Transverse colon (tissue), 4 donors: ENCODE measurements at regions not wholly inside any gene's neighbourhood (a gene's known extent, or its start where the extent isn't known, plus 50 kb on each side); places are given as distances from the start of the nearest gene placed in this dataset.

Experiments used
- DNase-seq: peaks from one replicate; pipeline ENCODE4 v3.0.0-alpha.2; 2019
- H3K27ac ChIP-seq, 4 donors: fragments of 200-600 bp; sonication (generic); 2 replicates each; pipeline ENCODE4 v1.5.1; 2016 to 2018; ENCODE audit warnings: inconsistent platforms in 4 of 4
- H3K27me3 ChIP-seq: fragments of 200-600 bp; sonication (generic); 2 replicates; pipeline ENCODE4 v1.5.1; 2017; ENCODE audit warnings: inconsistent platforms
- H3K36me3 ChIP-seq, 4 donors: fragments of 200-600 bp; sonication (generic); 2 replicates each; pipeline ENCODE4 v1.5.1; 2017 to 2019; ENCODE audit warnings: inconsistent platforms in 4 of 4
- H3K4me1 ChIP-seq, 4 donors: fragments of 200-600 bp; sonication (generic); 2 replicates each; pipeline ENCODE4 v1.5.1; 2017 to 2020; ENCODE audit warnings: inconsistent platforms in 4 of 4
- H3K4me3 ChIP-seq, 4 donors: fragments of 200-600 bp; sonication (generic); 1 replicate in 1 of 4; 2 replicates in 3 of 4; pipeline versions ENCODE4 v1.5.1 to v1.6.1; 2017 to 2019; ENCODE audit warnings: inconsistent platforms in 4 of 4
- H3K9me3 ChIP-seq, 2 donors: fragments of 200-600 bp; sonication (generic); 2 replicates each; pipeline ENCODE4 v1.5.1; 2017 to 2019; ENCODE audit warnings: inconsistent platforms in 2 of 2
- EP300 ChIP-seq: sonication (generic); formaldehyde crosslinking; IDR thresholded peaks from one replicate; pipeline ENCODE4 v1.6.1; 2017; ENCODE audit warnings: antibody characterized with exemption, low read depth
- POLR2A ChIP-seq: fragments of 450-650 bp; IDR thresholded peaks from one replicate; pipeline ENCODE4 v1.6.1; 2016; ENCODE audit warnings: antibody characterized with exemption, mild to moderate bottlenecking, moderate library complexity
- POLR2AphosphoS5 ChIP-seq, 3 donors: sonication (generic); formaldehyde crosslinking; IDR thresholded peaks; one replicate each; pipeline ENCODE4 v1.6.1; 2016; ENCODE audit warnings: antibody characterized with exemption in 3 of 3
- WGBS, 2 donors: methylation state at CpG; one replicate each; pipeline ENCODE4 v1.1.5; 2018; ENCODE audit warnings: low coverage in 1 of 2; 5-methylcytosine and 5-hydroxymethylcytosine counted together
- in situ Hi-C, 4 donors: fragments of 200-750 bp; cut with MboI; loops; one replicate each; pipeline versions ENCODE4 v1.15.0 to v1.15.1; 2017; ENCODE audit warnings: low sequenced_read_pairs in 3 of 4, low pct_ligation_motif_present in 1 of 4, low pct_unique_long_range_greater_than_20kb in 1 of 4
- intact Hi-C: fragments of 100-400 bp; cut with DNase I; formaldehyde crosslinking; loops from one replicate; pipeline ENCODE4 v1.15.1; 2023; ENCODE audit warnings: low total_unique reads
- TF ChIP-seq, protein P1 (sequence below), 5 experiments: fragments of 200-600 bp in 3 of 5; fragments of 450-650 bp in 2 of 5; sonication (generic) in 3 of 5; IDR thresholded peaks; 1 replicate in 2 of 5; 2 replicates in 3 of 5; pipeline ENCODE4 v1.5.1; 2016 to 2017; ENCODE audit warnings: antibody characterized with exemption in 5 of 5, inconsistent platforms in 3 of 5, mild to moderate bottlenecking in 2 of 5, moderate library complexity in 1 of 5

DNA sequence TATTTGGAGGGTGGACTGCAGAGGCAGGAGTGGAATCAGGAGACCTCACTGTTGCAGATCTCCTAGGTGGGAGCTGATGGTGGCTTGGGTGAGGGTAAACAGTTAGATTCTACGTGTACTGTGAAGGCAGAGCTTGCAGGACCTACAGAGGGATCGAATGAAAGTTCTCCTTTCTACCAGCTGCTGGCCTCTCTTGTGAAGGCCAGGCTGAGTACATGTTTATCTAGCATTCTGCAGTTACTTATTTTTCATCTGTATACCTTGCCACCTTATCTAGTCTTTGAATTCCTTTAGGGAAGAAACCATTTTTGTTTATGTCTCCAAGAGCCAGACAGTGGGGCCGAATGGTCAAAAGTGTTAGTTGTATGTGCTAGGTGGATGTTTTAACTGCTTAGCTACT lies 57.6 kb downstream of the PTTG1 start:
- Histone ChIP-seq H3K4me3 (no peak overlapping the region), H3K9me3 (no peaks in the 10 kb centered on the region), H3K4me1 (peaks cover 0 to 27% (median 5%) of the 10 kb centered on the region in 4 donors), H3K27ac (no peak overlapping the region), H3K36me3 (no peaks in the 10 kb centered on the region), H3K27me3 (no peaks in the 10 kb centered on the region)
- no peak for DNase-seq
- intact Hi-C loops, result no loop called here
- TF ChIP-seq POLR2AphosphoS5 (IDR thresholded peaks at IDR 0.05) (no peak), EP300 (no peak)
- in situ Hi-C loops, result loop anchor here in 1 of 4 donors (25.0 kb wide), 1 partner anchor 308 kb away; no protein-coding TSS in a partner anchor
- WGBS, 2 donors, result 77 to 100% methylated on average over 1 to 3 of the region's 3 CpGs

DNA sequence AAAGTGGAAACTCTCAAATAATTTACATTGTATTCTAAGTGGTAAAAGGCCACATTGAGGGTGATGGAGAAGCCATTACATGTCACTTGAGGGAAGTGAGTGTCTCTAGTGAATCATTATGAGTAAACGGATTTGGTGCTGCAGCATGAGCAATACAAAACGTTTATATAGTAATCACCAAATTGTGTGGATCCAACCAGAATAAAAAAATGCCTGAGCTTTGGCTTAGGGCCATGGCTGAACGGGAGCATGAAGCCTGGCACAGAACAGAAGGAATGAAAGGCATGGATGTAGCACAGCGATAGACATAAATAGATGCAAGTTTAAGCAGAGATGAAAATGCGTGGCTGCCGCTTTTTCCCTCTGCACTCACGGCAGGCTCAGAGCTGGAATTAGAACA lies 58.3 kb downstream of the PTTG1 start:
- in situ Hi-C loops (loop anchor here in 1 of 4 donors (25.0 kb wide), 1 partner anchor 307 kb away; no protein-coding TSS in a partner anchor), intact Hi-C loops (no loop called here)
- Histone ChIP-seq H3K4me1 (peaks cover 0 to 27% (median 5%) of the 10 kb centered on the region in 4 donors), H3K4me3 (no peak overlapping the region), H3K27ac (no peak overlapping the region), H3K9me3 (no peaks in the 10 kb centered on the region), H3K36me3 (no peaks in the 10 kb centered on the region), H3K27me3 (no peaks in the 10 kb centered on the region)
- no peak for DNase-seq
- TF ChIP-seq, protein P1, sequence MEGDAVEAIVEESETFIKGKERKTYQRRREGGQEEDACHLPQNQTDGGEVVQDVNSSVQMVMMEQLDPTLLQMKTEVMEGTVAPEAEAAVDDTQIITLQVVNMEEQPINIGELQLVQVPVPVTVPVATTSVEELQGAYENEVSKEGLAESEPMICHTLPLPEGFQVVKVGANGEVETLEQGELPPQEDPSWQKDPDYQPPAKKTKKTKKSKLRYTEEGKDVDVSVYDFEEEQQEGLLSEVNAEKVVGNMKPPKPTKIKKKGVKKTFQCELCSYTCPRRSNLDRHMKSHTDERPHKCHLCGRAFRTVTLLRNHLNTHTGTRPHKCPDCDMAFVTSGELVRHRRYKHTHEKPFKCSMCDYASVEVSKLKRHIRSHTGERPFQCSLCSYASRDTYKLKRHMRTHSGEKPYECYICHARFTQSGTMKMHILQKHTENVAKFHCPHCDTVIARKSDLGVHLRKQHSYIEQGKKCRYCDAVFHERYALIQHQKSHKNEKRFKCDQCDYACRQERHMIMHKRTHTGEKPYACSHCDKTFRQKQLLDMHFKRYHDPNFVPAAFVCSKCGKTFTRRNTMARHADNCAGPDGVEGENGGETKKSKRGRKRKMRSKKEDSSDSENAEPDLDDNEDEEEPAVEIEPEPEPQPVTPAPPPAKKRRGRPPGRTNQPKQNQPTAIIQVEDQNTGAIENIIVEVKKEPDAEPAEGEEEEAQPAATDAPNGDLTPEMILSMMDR (IDR thresholded peaks at IDR 0.05), result no peak
- TF ChIP-seq EP300 (no peak), POLR2A (no peak)
- WGBS, 2 donors, result 29 to 48% methylated on average over 7 of the region's 7 CpGs

DNA sequence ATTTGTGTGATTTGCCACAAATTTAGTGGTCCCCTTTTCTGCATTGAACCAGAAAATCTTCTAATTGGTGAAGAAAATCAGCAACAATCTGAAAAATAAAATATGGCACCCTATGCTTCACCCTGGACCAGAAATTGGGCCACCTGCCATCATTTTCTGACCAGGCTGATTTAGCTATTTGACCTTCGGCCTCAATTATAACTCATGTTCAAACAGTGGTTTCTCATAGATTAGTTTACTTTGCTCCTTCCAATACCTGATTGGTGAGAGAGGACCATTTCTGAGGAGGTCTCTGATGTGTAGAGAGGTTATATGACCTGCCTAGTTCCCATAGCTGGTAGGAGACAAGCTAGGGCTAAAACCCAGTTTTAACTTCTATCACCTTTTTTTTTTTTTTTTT lies 59.0 kb downstream of the PTTG1 start:
- Histone ChIP-seq H3K4me3 (no peak overlapping the region), H3K27ac (no peak overlapping the region), H3K36me3 (no peaks in the 10 kb centered on the region), H3K9me3 (no peaks in the 10 kb centered on the region), H3K4me1 (peaks cover 0 to 22% (median 3%) of the 10 kb centered on the region in 4 donors), H3K27me3 (no peaks in the 10 kb centered on the region)
- no peak for DNase-seq
- 64 to 75% methylated on average over 1 of the region's 1 CpG for WGBS, 2 donors
- intact Hi-C loops (no loop called here), in situ Hi-C loops (loop anchor here in 1 of 4 donors (25.0 kb wide), 1 partner anchor 307 kb away; no protein-coding TSS in a partner anchor)
- TF ChIP-seq POLR2A, result no peak
- TF ChIP-seq EP300, result no peak
- TF ChIP-seq, protein P1 (IDR thresholded peaks at IDR 0.05), result no peak
- TF ChIP-seq POLR2AphosphoS5 (IDR thresholded peaks at IDR 0.05), result no peak

DNA sequence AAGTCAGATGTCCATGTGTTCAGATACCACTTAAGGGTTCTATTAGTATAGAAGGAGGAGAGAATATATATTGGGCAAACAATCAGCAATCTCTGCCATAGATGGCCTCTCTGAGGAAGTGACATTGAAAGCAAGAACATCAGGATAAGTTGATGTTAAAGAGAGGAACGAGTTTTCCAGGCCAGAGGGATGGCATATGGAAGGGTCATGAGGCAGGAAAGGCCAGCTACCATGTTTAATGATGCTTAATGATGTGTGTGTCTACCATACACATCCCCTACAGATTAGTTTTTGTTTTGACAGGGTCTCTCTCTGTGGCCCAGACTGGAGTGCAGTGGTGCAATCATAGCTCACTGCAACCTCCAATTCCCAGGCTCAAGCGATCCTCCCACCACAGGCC lies 63.0 kb downstream of the PTTG1 start:
- Histone ChIP-seq H3K36me3 (no peaks in the 10 kb centered on the region), H3K9me3 (no peaks in the 10 kb centered on the region), H3K27me3 (no peaks in the 10 kb centered on the region), H3K4me1 (peaks cover 0 to 16% (median 3%) of the 10 kb centered on the region in 4 donors), H3K4me3 (no peak overlapping the region), H3K27ac (no peak overlapping the region)
- DNase-seq, result no peak
- in situ Hi-C loops (loop anchor here in 1 of 4 donors (25.0 kb wide), 1 partner anchor 303 kb away; no protein-coding TSS in a partner anchor), intact Hi-C loops (no loop called here)
- TF ChIP-seq EP300 (no peak), POLR2A (no peak), POLR2AphosphoS5 (IDR thresholded peaks at IDR 0.05) (no peak)
- TF ChIP-seq, protein P1 (IDR thresholded peaks at IDR 0.05), result no peak
- 86 to 90% methylated on average over 1 to 2 of the region's 2 CpGs for WGBS, 2 donors
